ENCODE measurements at regions not wholly inside any gene's neighbourhood (a gene's known extent, or its start where the extent isn't known, plus 50 kb on each side); places are given as distances from the start of the nearest gene placed in this dataset.

DNA sequence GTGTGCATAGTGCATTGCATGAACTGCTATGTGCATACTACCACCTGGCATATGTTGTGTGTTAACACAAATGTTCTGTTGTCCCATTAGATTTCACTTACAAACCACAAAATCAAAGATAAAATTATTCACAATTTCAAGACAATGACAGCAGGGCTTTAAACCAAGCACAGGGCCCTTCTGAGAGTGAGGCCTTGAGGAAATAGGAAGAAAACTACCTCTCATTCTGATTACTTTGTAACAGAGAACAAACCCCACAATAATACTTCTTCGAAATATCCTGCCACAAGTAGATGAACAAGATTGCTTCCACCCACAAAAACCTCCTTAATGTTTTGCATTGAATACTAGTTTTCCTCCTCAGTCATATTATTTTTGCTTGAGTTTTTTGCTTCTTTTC is 85.5 kb upstream of the SPANXB1 start:
- Histone ChIP-seq H3K4me1 (peaks cover 16% of the 10 kb centered on the region), H3K4me2 (ENCODE audit: low read length) (no peak overlapping the region), H3K27me3 (ENCODE audit: control insufficient read depth, insufficient read depth, low read length) (no peaks in the 10 kb centered on the region), H3K4me3 (ENCODE audit: low read depth, low read length) (no peak overlapping the region), H3K9me3 (ENCODE audit: control insufficient read depth, low read length) (no peaks in the 10 kb centered on the region), H2AFZ (no peak overlapping the region), H3K79me2 (no peaks in the 10 kb centered on the region), H3K9ac (no peak overlapping the region), H3K36me3 (ENCODE audit: control insufficient read depth, insufficient read depth, low read length) (no peaks in the 10 kb centered on the region), H3K27ac (no peak overlapping the region)
- TF ChIP-seq, protein P1, sequence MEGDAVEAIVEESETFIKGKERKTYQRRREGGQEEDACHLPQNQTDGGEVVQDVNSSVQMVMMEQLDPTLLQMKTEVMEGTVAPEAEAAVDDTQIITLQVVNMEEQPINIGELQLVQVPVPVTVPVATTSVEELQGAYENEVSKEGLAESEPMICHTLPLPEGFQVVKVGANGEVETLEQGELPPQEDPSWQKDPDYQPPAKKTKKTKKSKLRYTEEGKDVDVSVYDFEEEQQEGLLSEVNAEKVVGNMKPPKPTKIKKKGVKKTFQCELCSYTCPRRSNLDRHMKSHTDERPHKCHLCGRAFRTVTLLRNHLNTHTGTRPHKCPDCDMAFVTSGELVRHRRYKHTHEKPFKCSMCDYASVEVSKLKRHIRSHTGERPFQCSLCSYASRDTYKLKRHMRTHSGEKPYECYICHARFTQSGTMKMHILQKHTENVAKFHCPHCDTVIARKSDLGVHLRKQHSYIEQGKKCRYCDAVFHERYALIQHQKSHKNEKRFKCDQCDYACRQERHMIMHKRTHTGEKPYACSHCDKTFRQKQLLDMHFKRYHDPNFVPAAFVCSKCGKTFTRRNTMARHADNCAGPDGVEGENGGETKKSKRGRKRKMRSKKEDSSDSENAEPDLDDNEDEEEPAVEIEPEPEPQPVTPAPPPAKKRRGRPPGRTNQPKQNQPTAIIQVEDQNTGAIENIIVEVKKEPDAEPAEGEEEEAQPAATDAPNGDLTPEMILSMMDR (IDR thresholded peaks at IDR 0.05) = no peak

DNA sequence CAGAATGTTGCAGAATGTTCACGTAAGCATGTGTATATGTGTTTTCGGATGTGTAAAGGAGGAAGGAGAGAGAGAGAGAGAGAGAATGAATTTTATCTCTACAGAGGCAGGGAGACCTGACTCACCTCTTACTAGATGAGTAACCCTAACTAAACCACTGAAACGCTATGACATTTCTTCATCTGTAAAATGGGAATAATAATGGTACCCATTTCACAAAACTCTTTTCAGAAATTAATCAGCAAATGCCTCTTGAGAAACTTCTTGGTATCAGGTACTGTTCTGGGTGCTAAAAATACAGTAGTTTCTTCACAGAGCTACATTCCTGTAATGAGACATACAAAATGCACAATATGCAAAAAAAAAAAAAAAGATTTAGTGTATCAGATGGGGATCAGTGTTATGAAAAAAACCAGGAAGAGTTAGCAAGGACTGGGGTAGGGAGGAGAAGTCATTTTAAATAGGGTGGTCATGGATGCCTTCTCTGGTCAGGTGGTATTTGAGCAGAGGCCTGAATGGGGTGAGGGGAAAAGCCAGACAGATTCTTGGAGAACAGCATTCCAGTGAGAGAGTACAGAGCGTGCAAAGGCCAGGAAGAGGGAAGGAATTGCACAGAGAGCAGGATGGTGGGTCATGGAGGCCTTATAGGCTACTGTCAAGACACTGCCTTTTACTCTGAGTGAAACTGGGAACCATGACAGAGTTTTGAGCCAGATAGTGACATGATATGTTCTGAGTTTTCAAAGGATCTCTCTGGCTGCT is 84.9 kb upstream of the SPANXB1 start:
- no peaks in the 10 kb centered on the region for H3K79me2 ChIP-seq
- no peak overlapping the region for H3K9ac ChIP-seq
- no peak overlapping the region for H3K27ac ChIP-seq
- peak overlapping the region; percentile 56 for H2AFZ ChIP-seq
- TF ChIP-seq, protein P1 (IDR thresholded peaks at IDR 0.05) = no peak
- H3K36me3 ChIP-seq (ENCODE audit: control insufficient read depth, insufficient read depth, low read length) = no peaks in the 10 kb centered on the region
- H3K4me3 ChIP-seq (ENCODE audit: low read depth, low read length) = no peak overlapping the region
- H3K4me1 ChIP-seq = peaks cover 13% of the 10 kb centered on the region
- no peak overlapping the region for H3K4me2 ChIP-seq (ENCODE audit: low read length)
- H3K27me3 ChIP-seq (ENCODE audit: control insufficient read depth, insufficient read depth, low read length) = no peaks in the 10 kb centered on the region
- H3K9me3 ChIP-seq (ENCODE audit: control insufficient read depth, low read length) = no peaks in the 10 kb centered on the region

DNA sequence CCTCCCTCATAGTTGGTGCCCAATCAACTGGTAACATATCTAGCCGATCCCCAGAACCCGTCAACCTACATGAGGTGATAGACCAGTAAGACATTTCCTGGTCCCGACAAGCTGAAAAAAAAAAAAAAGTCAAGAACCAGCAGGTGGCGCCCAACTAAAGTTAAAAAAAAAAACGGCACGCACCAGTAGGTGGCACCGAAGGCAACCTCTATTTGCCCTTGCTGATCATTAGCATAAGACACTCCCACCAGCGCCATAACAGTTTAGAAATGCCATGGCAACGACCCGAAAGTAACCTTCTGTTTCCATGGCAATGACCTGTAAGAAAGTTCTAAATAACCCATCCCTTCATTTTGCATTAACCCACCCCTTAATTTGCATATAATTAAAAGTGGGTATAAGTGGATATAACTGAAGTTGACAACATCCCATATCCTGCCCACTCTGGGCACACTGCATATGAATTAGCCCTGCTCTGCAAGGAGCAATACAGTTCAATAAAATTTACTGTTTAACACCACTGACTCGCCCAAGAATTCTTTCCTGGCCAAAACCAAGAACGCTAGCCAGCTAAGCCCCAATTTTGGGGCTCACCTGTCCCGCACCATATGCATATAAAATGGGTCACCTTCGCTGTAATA is 83.9 kb upstream of the SPANXB1 start:
- Histone ChIP-seq H3K27me3 (ENCODE audit: control insufficient read depth, insufficient read depth, low read length) (no peaks in the 10 kb centered on the region), H3K9me3 (ENCODE audit: control insufficient read depth, low read length) (no peaks in the 10 kb centered on the region), H3K27ac (peak overlapping the region; percentile 61), H2AFZ (peak overlapping the region; percentile 56), H3K4me2 (ENCODE audit: low read length) (no peak overlapping the region), H3K79me2 (no peaks in the 10 kb centered on the region), H3K4me1 (peaks cover 9% of the 10 kb centered on the region), H3K36me3 (ENCODE audit: control insufficient read depth, insufficient read depth, low read length) (no peaks in the 10 kb centered on the region), H3K4me3 (ENCODE audit: low read depth, low read length) (no peak overlapping the region), H3K9ac (no peak overlapping the region)
- TF ChIP-seq, protein P1 (IDR thresholded peaks at IDR 0.05) = peak; percentile 49

DNA sequence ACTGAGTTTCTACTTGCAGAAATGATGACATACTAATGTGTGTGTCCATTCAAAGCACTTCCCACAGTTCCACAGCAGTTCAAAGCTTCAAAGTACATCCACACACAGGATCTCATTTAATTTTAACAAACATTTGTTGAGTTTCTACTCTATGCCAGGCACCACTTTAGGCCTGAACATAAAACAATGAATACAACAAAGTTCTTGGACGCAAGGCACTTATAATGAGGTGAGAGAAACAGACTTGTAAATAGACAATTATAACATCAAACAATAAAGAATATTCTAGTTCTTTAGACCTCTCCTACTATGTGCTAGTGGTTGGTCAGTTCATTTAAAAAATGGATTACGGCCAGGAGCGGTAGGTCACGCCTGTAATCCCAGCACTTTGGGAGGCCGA is 82.0 kb upstream of the SPANXB1 start:
- H3K9ac ChIP-seq = no peak overlapping the region
- no peak overlapping the region for H3K4me2 ChIP-seq (ENCODE audit: low read length)
- no peak overlapping the region for H3K4me3 ChIP-seq (ENCODE audit: low read depth, low read length)
- TF ChIP-seq, protein P1 (IDR thresholded peaks at IDR 0.05) = no peak
- no peaks in the 10 kb centered on the region for H3K9me3 ChIP-seq (ENCODE audit: control insufficient read depth, low read length)
- H3K79me2 ChIP-seq = no peaks in the 10 kb centered on the region
- no peak overlapping the region for H3K27ac ChIP-seq
- H3K36me3 ChIP-seq (ENCODE audit: control insufficient read depth, insufficient read depth, low read length) = no peaks in the 10 kb centered on the region
- peaks cover 9% of the 10 kb centered on the region for H3K4me1 ChIP-seq
- H2AFZ ChIP-seq = no peak overlapping the region
- H3K27me3 ChIP-seq (ENCODE audit: control insufficient read depth, insufficient read depth, low read length) = no peaks in the 10 kb centered on the region
